NOMO-1 (cell line): ENCODE measurements at regions not wholly inside any gene's neighbourhood (a gene's known extent, or its start where the extent isn't known, plus 50 kb on each side); places are given as distances from the start of the nearest gene placed in this dataset.

Experiments
- DNase-seq, 2 experiments: peaks; one replicate each; lab custom pipeline; 2025; ENCODE audit not compliant: unreplicated experiment in 2 of 2; lab: John Stamatoyannopoulos, UW

GRCh38 chr12:91355150-91356006 is 172.8 kb upstream of the DCN start:
- peak; percentile 10 to 53 for DNase-seq

GRCh38 chr12:91353266-91353665 is 170.6 kb upstream of the DCN start:
- no peak for DNase-seq

- DNase-seq = no peak
These were observed 166.9 kb upstream of the DCN start for GRCh38 chr12:91349476-91349875.

GRCh38 chr12:91347481-91348214 is 165.0 kb upstream of the DCN start:
- no peak for DNase-seq

GRCh38 chr12:91346827-91347226 is 164.2 kb upstream of the DCN start:
- no peak for DNase-seq

- DNase-seq = no peak
These were observed 161.8 kb upstream of the DCN start for GRCh38 chr12:91344408-91344807.

GRCh38 chr12:91343010-91343409 is 160.4 kb upstream of the DCN start:
- no peak for DNase-seq

GRCh38 chr12:91339106-91339505 is 156.5 kb upstream of the DCN start:
- no peak for DNase-seq

GRCh38 chr12:91335699-91336098 is 153.1 kb upstream of the DCN start:
- DNase-seq = no peak

- DNase-seq = no peak
These were observed 151.3 kb upstream of the DCN start for GRCh38 chr12:91333966-91334365.

GRCh38 chr12:91332302-91332701 is 149.7 kb upstream of the DCN start:
- no peak for DNase-seq

- no peak for DNase-seq
These were observed 148.8 kb upstream of the DCN start for GRCh38 chr12:91331371-91331770.

GRCh38 chr12:91328451-91328850 is 145.8 kb upstream of the DCN start:
- no peak for DNase-seq

- DNase-seq = no peak
These were observed 145.3 kb upstream of the DCN start for GRCh38 chr12:91327889-91328288.

GRCh38 chr12:91327131-91327530 is 144.5 kb upstream of the DCN start:
- no peak for DNase-seq

GRCh38 chr12:91326058-91327027 is 143.7 kb upstream of the DCN start:
- DNase-seq = peak in 1 of 2 experiments; percentile 6

- no peak for DNase-seq
These were observed 138.4 kb upstream of the DCN start for GRCh38 chr12:91320999-91321398.

- no peak for DNase-seq
These were observed 136.6 kb upstream of the DCN start for GRCh38 chr12:91319071-91319760.

GRCh38 chr12:91317306-91317705 is 134.7 kb upstream of the DCN start:
- DNase-seq = no peak

- no peak for DNase-seq
These were observed 134.3 kb upstream of the DCN start for GRCh38 chr12:91316907-91317269.
